Loucy (cell line): ENCODE measurements at regions not wholly inside any gene's neighbourhood (a gene's known extent, or its start where the extent isn't known, plus 50 kb on each side); places are given as distances from the start of the nearest gene placed in this dataset.

Experiments
- H2AFZ ChIP-seq: fragments of 200-600 bp; sonication (generic); 2 replicates; pipeline ENCODE4 v1.6.0; 2016; ENCODE audit warnings: antibody characterized with exemption, mild to moderate bottlenecking, low read length, moderate library complexity
- H3F3A ChIP-seq: fragments of 200-600 bp; 2 replicates; pipeline ENCODE4 v1.6.0; 2016; ENCODE audit warnings: antibody characterized with exemption, low read depth, mild to moderate bottlenecking
- H3K27me3 ChIP-seq: fragments of 200-600 bp; sonication (generic); 2 replicates; pipeline ENCODE4 v1.6.1; 2014; ENCODE audit warnings: low read length, mild to moderate bottlenecking; ENCODE audit not compliant: insufficient read depth, poor library complexity, severe bottlenecking
- H3K36me3 ChIP-seq: fragments of 200-600 bp; sonication (generic); 2 replicates; pipeline ENCODE4 v1.6.1; 2016; ENCODE audit warnings: low read length; ENCODE audit not compliant: insufficient read depth
- H3K4me1 ChIP-seq: fragments of 200-600 bp; sonication (generic); 2 replicates; pipeline ENCODE4 v1.5.1; 2014; ENCODE audit warnings: low read length, mild to moderate bottlenecking; ENCODE audit not compliant: insufficient read depth, poor library complexity, severe bottlenecking
- H3K4me2 ChIP-seq: fragments of 200-600 bp; sonication (generic); 2 replicates; pipeline ENCODE4 v1.6.0; 2014; ENCODE audit warnings: antibody characterized with exemption, low read length, low read depth, mild to moderate bottlenecking; ENCODE audit not compliant: poor library complexity, severe bottlenecking
- H3K4me3 ChIP-seq: fragments of 200-600 bp; sonication (generic); 2 replicates; pipeline ENCODE4 v1.5.1; 2014; ENCODE audit warnings: low read length, mild to moderate bottlenecking, mixed read lengths; ENCODE audit not compliant: poor library complexity, severe bottlenecking
- H3K79me2 ChIP-seq: fragments of 200-600 bp; sonication (generic); 2 replicates; pipeline ENCODE4 v1.6.1; 2014; ENCODE audit warnings: low read length; ENCODE audit not compliant: insufficient read depth
- H3K9ac ChIP-seq: fragments of 200-600 bp; sonication (generic); 2 replicates; pipeline ENCODE4 v1.6.0; 2014; ENCODE audit warnings: mild to moderate bottlenecking, low read depth, low read length, moderate library complexity; ENCODE audit not compliant: poor library complexity, severe bottlenecking
- H3K9me2 ChIP-seq: fragments of 200-600 bp; sonication (generic); replicated peaks from 2 replicates; pipeline ENCODE4 v1.6.1; 2016; ENCODE audit warnings: low read depth, low read length, mixed read lengths
- H3K9me3 ChIP-seq: fragments of 200-600 bp; sonication (generic); 2 replicates; pipeline ENCODE4 v1.6.1; 2014; ENCODE audit warnings: mild to moderate bottlenecking, antibody characterized with exemption, low read length, low read depth; ENCODE audit not compliant: insufficient read depth
- H4K20me1 ChIP-seq: fragments of 200-600 bp; sonication (generic); 2 replicates; pipeline ENCODE4 v1.6.0; 2014; ENCODE audit warnings: antibody characterized with exemption, low read length, mild to moderate bottlenecking; ENCODE audit not compliant: insufficient read depth, poor library complexity, severe bottlenecking
- EZH2phosphoT487 ChIP-seq: fragments of 200-600 bp; IDR thresholded peaks from 2 replicates; pipeline ENCODE4 v1.6.1; 2018; ENCODE audit warnings: antibody characterized with exemption, mild to moderate bottlenecking, moderate library complexity, borderline replicate concordance
- TF ChIP-seq, protein P1 (sequence below): fragments of 200-600 bp; sonication (generic); conservative IDR thresholded peaks from 2 replicates; pipeline ENCODE4 v1.5.1; 2014; ENCODE audit warnings: mild to moderate bottlenecking, antibody characterized with exemption, low read length

- Histone ChIP-seq H3K9me3 (no peaks in the 10 kb centered on the region), H3K9me2 (no peaks in the 10 kb centered on the region), H3K4me3 (no peak overlapping the region), H4K20me1 (peaks cover 8% of the 10 kb centered on the region), H3F3A (no peaks in the 10 kb centered on the region), H3K9ac (no peak overlapping the region), H3K27me3 (no peaks in the 10 kb centered on the region), H3K36me3 (no peaks in the 10 kb centered on the region), H3K79me2 (peaks cover 88% of the 10 kb centered on the region), H3K4me2 (no peak overlapping the region), H2AFZ (no peak overlapping the region), H3K4me1 (peaks cover 19% of the 10 kb centered on the region)
- TF ChIP-seq, protein P1, sequence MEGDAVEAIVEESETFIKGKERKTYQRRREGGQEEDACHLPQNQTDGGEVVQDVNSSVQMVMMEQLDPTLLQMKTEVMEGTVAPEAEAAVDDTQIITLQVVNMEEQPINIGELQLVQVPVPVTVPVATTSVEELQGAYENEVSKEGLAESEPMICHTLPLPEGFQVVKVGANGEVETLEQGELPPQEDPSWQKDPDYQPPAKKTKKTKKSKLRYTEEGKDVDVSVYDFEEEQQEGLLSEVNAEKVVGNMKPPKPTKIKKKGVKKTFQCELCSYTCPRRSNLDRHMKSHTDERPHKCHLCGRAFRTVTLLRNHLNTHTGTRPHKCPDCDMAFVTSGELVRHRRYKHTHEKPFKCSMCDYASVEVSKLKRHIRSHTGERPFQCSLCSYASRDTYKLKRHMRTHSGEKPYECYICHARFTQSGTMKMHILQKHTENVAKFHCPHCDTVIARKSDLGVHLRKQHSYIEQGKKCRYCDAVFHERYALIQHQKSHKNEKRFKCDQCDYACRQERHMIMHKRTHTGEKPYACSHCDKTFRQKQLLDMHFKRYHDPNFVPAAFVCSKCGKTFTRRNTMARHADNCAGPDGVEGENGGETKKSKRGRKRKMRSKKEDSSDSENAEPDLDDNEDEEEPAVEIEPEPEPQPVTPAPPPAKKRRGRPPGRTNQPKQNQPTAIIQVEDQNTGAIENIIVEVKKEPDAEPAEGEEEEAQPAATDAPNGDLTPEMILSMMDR, result no peak
- TF ChIP-seq EZH2phosphoT487, result no peak
Measured at GRCh38 chr13:74084375-74084935, 49.7 kb downstream of the KLF12 start.

GRCh38 chr13:74082741-74083160, 51.5 kb downstream of the KLF12 start:
- Histone ChIP-seq H3K9me3 (no peaks in the 10 kb centered on the region), H3K9me2 (no peaks in the 10 kb centered on the region), H3K27me3 (no peaks in the 10 kb centered on the region), H3K4me1 (peaks cover 10% of the 10 kb centered on the region), H3K9ac (no peak overlapping the region), H3K36me3 (no peaks in the 10 kb centered on the region), H4K20me1 (peaks cover 6% of the 10 kb centered on the region), H3F3A (no peaks in the 10 kb centered on the region), H3K4me2 (no peak overlapping the region), H3K4me3 (no peak overlapping the region), H3K79me2 (peaks cover 88% of the 10 kb centered on the region), H2AFZ (no peak overlapping the region)
- TF ChIP-seq, protein P1, result no peak
- TF ChIP-seq EZH2phosphoT487, result no peak

GRCh38 chr13:74080762-74081161, 53.4 kb downstream of the KLF12 start:
- peaks cover 85% of the 10 kb centered on the region for H3K79me2 ChIP-seq
- H3K27me3 ChIP-seq, result no peaks in the 10 kb centered on the region
- no peaks in the 10 kb centered on the region for H4K20me1 ChIP-seq
- H3K9me3 ChIP-seq, result no peaks in the 10 kb centered on the region
- H3K9ac ChIP-seq, result no peak overlapping the region
- no peak overlapping the region for H3K4me2 ChIP-seq
- no peaks in the 10 kb centered on the region for H3K36me3 ChIP-seq
- no peaks in the 10 kb centered on the region for H3K9me2 ChIP-seq
- H3K4me1 ChIP-seq, result peaks cover under 1% of the 10 kb centered on the region
- H3F3A ChIP-seq, result no peaks in the 10 kb centered on the region
- no peak overlapping the region for H2AFZ ChIP-seq
- TF ChIP-seq, protein P1, result no peak
- no peak overlapping the region for H3K4me3 ChIP-seq
